Smooth muscle cell (in vitro differentiated cells): ENCODE measurements at regions not wholly inside any gene's neighbourhood (a gene's known extent, or its start where the extent isn't known, plus 50 kb on each side); places are given as distances from the start of the nearest gene placed in this dataset.

Experiments used
- DNase-seq: peaks from one replicate; lab custom pipeline; 2025; ENCODE audit not compliant: unreplicated experiment; lab: John Stamatoyannopoulos, UW
- H2AFZ ChIP-seq: fragments of 200-600 bp; sonication (generic); 2 replicates; pipeline ENCODE4 v1.6.0; 2016; ENCODE audit warnings: antibody characterized with exemption, low read depth, mild to moderate bottlenecking
- H3F3A ChIP-seq: fragments of 200-600 bp; sonication (generic); 2 replicates; pipeline ENCODE4 v1.6.0; 2017; ENCODE audit warnings: antibody characterized with exemption, low read depth
- H3K27ac ChIP-seq: fragments of 200-600 bp; sonication (generic); 2 replicates; pipeline ENCODE4 v1.5.1; 2016; ENCODE audit warnings: low read depth, mild to moderate bottlenecking
- H3K27me3 ChIP-seq: fragments of 200-600 bp; sonication (generic); 2 replicates; pipeline ENCODE4 v1.6.1; 2016; ENCODE audit warnings: low read depth, mild to moderate bottlenecking
- H3K36me3 ChIP-seq: fragments of 200-600 bp; sonication (generic); 2 replicates; pipeline ENCODE4 v1.5.1; 2016; ENCODE audit warnings: low read depth
- H3K4me1 ChIP-seq: fragments of 200-600 bp; sonication (generic); 2 replicates; pipeline ENCODE4 v1.5.1; 2016; ENCODE audit warnings: low read depth
- H3K4me2 ChIP-seq: fragments of 200-600 bp; sonication (generic); 2 replicates; pipeline ENCODE4 v1.6.0; 2016; ENCODE audit warnings: mild to moderate bottlenecking
- H3K4me3 ChIP-seq: fragments of 200-600 bp; sonication (generic); 2 replicates; pipeline ENCODE4 v1.5.1; 2016; ENCODE audit warnings: mild to moderate bottlenecking
- H3K79me2 ChIP-seq: fragments of 200-600 bp; sonication (generic); 2 replicates; pipeline ENCODE4 v1.6.0; 2016; ENCODE audit warnings: low read depth, mild to moderate bottlenecking
- H3K9ac ChIP-seq: fragments of 200-600 bp; sonication (generic); 2 replicates; pipeline ENCODE4 v1.6.0; 2016; ENCODE audit warnings: low read depth
- H3K9me3 ChIP-seq: fragments of 200-600 bp; sonication (generic); replicated peaks from 2 replicates; pipeline ENCODE4 v1.5.1; 2016; ENCODE audit warnings: low read depth
- H4K20me1 ChIP-seq: fragments of 200-600 bp; sonication (generic); 2 replicates; pipeline ENCODE4 v1.6.0; 2016; ENCODE audit warnings: low read depth
- WGBS: methylation state at CpG from one replicate; pipeline ENCODE4 v1.1.7; 2016; ENCODE audit warnings: low lambda C conversion rate; 5-methylcytosine and 5-hydroxymethylcytosine counted together
- TF ChIP-seq, protein P1 (sequence below): fragments of 200-600 bp; sonication (generic); IDR thresholded peaks from 2 replicates; pipeline ENCODE4 v1.5.1; 2017; ENCODE audit warnings: borderline replicate concordance, mild to moderate bottlenecking, antibody characterized with exemption; ENCODE audit not compliant: insufficient read depth, poor library complexity, severe bottlenecking

DNA sequence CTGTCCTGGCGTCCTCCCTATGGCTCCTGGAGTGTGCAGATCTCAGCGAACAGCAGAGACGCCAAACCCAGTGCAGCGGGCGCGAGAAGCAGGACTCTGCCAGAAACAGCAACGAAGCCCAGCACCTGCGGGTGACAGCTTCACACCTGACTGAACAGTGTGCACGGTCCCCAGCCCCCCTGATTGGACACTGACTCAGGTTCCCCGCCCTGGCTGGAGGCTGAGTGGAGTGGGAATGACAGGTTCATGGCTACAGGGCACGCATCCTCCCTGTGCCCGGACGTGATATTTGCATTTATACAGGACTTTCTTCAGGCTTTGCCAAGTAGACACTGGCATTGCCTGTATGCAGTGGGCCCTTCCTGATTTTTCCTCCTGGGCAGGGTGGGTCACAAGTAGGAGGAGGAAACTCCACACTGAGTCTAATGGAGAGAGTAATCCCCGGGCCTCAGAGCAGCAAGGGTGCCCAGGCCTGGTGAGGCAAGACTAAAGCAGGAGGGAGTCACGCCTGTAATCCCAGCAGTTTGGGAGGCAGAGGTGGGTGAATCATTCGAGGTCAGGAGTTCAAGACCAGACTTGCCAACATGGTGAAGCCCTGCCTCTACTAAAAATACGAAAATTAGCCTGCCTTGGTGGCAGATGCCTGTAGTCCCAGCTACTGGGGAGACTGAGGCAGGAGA lies 71.6 kb downstream of the ASCL4 start:
- Histone ChIP-seq H3F3A (no peaks in the 10 kb centered on the region), H3K27me3 (peaks cover 67% of the 10 kb centered on the region), H3K4me3 (no peak overlapping the region), H3K9ac (no peak overlapping the region), H3K79me2 (no peaks in the 10 kb centered on the region), H3K36me3 (no peaks in the 10 kb centered on the region), H3K9me3 (no peaks in the 10 kb centered on the region), H2AFZ (no peak overlapping the region), H4K20me1 (no peaks in the 10 kb centered on the region), H3K4me2 (no peak overlapping the region), H3K4me1 (peaks cover 17% of the 10 kb centered on the region), H3K27ac (no peak overlapping the region)
- WGBS = 87% methylated on average over 17 of the region's 17 CpGs
- DNase-seq = no peak
- TF ChIP-seq, protein P1, sequence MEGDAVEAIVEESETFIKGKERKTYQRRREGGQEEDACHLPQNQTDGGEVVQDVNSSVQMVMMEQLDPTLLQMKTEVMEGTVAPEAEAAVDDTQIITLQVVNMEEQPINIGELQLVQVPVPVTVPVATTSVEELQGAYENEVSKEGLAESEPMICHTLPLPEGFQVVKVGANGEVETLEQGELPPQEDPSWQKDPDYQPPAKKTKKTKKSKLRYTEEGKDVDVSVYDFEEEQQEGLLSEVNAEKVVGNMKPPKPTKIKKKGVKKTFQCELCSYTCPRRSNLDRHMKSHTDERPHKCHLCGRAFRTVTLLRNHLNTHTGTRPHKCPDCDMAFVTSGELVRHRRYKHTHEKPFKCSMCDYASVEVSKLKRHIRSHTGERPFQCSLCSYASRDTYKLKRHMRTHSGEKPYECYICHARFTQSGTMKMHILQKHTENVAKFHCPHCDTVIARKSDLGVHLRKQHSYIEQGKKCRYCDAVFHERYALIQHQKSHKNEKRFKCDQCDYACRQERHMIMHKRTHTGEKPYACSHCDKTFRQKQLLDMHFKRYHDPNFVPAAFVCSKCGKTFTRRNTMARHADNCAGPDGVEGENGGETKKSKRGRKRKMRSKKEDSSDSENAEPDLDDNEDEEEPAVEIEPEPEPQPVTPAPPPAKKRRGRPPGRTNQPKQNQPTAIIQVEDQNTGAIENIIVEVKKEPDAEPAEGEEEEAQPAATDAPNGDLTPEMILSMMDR = no peak

DNA sequence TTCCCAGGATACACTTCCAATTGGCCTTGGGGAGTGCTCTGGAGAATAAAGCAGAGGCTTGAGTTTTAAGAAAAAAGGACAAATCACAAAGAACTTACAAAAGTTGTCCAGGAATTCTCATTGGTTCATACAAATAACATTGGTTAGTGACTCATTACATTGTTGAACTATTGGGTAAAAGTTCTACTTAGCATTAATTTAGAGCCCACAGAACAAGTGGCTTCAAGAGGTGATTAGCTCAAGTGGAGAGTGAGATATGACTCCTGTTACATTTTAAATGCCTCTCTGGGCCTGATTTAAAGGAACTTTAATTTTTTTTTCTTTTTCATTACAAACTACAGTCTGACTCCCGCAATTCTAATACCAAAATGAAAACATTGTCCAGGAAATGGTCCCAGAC lies 72.9 kb downstream of the ASCL4 start:
- no peak overlapping the region for H3K27ac ChIP-seq
- peaks cover 54% of the 10 kb centered on the region for H3K27me3 ChIP-seq
- no peaks in the 10 kb centered on the region for H3K79me2 ChIP-seq

GRCh38 chr12:107847830-107848229 lies 73.3 kb downstream of the ASCL4 start:
- no peak for DNase-seq
- Histone ChIP-seq H3F3A (no peaks in the 10 kb centered on the region), H3K9me3 (no peaks in the 10 kb centered on the region), H3K36me3 (no peaks in the 10 kb centered on the region), H3K4me1 (peaks cover 17% of the 10 kb centered on the region), H4K20me1 (no peaks in the 10 kb centered on the region), H3K9ac (no peak overlapping the region), H3K79me2 (no peaks in the 10 kb centered on the region), H3K27ac (no peak overlapping the region), H2AFZ (no peak overlapping the region), H3K27me3 (peaks cover 50% of the 10 kb centered on the region), H3K4me3 (no peak overlapping the region), H3K4me2 (no peak overlapping the region)
- WGBS = 47% methylated on average over 3 of the region's 3 CpGs
- TF ChIP-seq, protein P1 = no peak

More for the DNA sequence above, 72.9 kb downstream of the ASCL4 start:
- H3K4me2 ChIP-seq = no peak overlapping the region
- H3K4me1 ChIP-seq = peaks cover 17% of the 10 kb centered on the region
- H2AFZ ChIP-seq = no peak overlapping the region
- no peaks in the 10 kb centered on the region for H4K20me1 ChIP-seq
- H3K4me3 ChIP-seq = no peak overlapping the region
- TF ChIP-seq, protein P1 = no peak
- no peak overlapping the region for H3K9ac ChIP-seq
- no peaks in the 10 kb centered on the region for H3K36me3 ChIP-seq
- 95% methylated on average over 1 of the region's 1 CpG for WGBS
- H3F3A ChIP-seq = no peaks in the 10 kb centered on the region
- no peak for DNase-seq
- H3K9me3 ChIP-seq = no peaks in the 10 kb centered on the region

DNA sequence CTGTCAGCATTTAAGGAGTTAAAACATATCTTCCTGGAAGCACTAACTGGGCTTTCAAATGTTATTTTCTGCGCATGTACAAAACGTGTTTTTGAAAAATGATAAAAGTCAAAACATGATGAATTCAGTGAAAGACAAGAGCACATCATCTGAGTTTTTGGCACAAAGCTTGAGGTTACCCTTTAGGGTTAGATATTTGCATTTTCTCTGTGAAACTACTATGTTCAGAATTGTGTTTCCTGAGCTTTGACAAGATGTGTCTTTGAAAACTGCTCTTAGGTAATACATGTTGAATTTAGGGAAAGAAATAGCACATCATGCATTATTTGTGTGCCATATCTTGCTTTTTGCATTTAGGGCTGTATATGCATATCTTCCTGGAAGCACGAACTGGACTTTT lies 79.0 kb downstream of the ASCL4 start:
- no peaks in the 10 kb centered on the region for H3K79me2 ChIP-seq
- TF ChIP-seq, protein P1 = no peak
- H4K20me1 ChIP-seq = no peaks in the 10 kb centered on the region
- no peak overlapping the region for H3K27ac ChIP-seq
- H3K27me3 ChIP-seq = peaks cover 40% of the 10 kb centered on the region
- H3K4me3 ChIP-seq = no peak overlapping the region
- no peak overlapping the region for H2AFZ ChIP-seq
- H3F3A ChIP-seq = no peaks in the 10 kb centered on the region
- H3K4me1 ChIP-seq = no peaks in the 10 kb centered on the region
- no peak for DNase-seq
- no peaks in the 10 kb centered on the region for H3K9me3 ChIP-seq
- WGBS = 73% methylated on average over 3 of the region's 3 CpGs
- H3K36me3 ChIP-seq = no peaks in the 10 kb centered on the region
- no peak overlapping the region for H3K9ac ChIP-seq
- no peak overlapping the region for H3K4me2 ChIP-seq
